ENCODE measurements at regions not wholly inside any gene's neighbourhood (a gene's known extent, or its start where the extent isn't known, plus 50 kb on each side); places are given as distances from the start of the nearest gene placed in this dataset.

DNA sequence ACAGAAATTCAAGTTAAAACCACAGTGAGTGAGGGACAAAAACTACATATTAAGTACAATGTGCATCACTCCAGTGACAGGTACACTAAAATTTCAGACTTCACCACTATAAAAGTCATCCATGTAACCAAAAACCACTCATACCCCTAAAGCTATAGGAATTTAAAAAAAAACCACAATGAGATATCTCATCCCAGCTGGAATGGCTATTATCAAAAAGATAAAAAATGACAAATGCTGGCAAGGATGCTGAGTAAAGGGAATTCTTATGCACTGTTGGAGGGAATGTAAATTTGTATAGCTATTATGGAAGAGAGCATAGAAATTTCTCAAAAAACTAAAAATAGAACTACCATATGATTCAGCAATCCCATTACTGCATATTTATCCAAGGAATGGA is 171.1 kb downstream of the HHIP start:
- Histone ChIP-seq H3K27ac (no peak overlapping the region), H3K27me3 (no peaks in the 10 kb centered on the region), H3K9me3 (no peaks in the 10 kb centered on the region), H3K36me3 (ENCODE audit: low read depth, missing control alignments) (no peaks in the 10 kb centered on the region), H3K4me1 (no peaks in the 10 kb centered on the region), H3K4me3 (no peak overlapping the region)
- TF ChIP-seq, protein P1, sequence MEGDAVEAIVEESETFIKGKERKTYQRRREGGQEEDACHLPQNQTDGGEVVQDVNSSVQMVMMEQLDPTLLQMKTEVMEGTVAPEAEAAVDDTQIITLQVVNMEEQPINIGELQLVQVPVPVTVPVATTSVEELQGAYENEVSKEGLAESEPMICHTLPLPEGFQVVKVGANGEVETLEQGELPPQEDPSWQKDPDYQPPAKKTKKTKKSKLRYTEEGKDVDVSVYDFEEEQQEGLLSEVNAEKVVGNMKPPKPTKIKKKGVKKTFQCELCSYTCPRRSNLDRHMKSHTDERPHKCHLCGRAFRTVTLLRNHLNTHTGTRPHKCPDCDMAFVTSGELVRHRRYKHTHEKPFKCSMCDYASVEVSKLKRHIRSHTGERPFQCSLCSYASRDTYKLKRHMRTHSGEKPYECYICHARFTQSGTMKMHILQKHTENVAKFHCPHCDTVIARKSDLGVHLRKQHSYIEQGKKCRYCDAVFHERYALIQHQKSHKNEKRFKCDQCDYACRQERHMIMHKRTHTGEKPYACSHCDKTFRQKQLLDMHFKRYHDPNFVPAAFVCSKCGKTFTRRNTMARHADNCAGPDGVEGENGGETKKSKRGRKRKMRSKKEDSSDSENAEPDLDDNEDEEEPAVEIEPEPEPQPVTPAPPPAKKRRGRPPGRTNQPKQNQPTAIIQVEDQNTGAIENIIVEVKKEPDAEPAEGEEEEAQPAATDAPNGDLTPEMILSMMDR (IDR thresholded peaks at IDR 0.05), result no peak
- TF ChIP-seq POLR2A (IDR thresholded peaks at IDR 0.05), result no peak
- DNase-seq, result no peak
- intact Hi-C loops (cut with DNase I; ENCODE audit: low total_unique reads), result no loop called here

DNA sequence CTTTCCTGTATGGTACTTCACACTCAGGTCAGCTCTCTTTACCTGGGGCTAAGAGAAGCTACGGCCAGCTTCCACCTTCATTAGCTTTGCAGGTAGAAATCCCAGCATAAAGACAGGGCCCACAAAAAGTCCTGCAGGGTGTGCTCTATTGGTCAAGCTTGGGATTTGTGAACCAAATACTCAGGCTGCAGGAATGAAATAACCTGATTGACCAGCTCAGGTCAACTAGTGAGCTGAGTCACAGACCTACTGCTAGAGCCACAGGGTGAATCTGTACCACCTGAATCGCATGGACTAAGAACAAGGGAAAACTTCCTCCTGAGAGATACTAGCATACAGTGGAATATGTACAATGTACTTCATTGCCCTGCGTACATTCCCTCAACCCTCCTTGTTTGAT is 172.2 kb downstream of the HHIP start:
- Histone ChIP-seq H3K9me3 (no peaks in the 10 kb centered on the region), H3K27ac (no peak overlapping the region), H3K27me3 (no peaks in the 10 kb centered on the region), H3K4me1 (no peaks in the 10 kb centered on the region), H3K36me3 (ENCODE audit: low read depth, missing control alignments) (no peaks in the 10 kb centered on the region), H3K4me3 (no peak overlapping the region)
- no peak for DNase-seq
- intact Hi-C loops (cut with DNase I; ENCODE audit: low total_unique reads), result no loop called here
- WGBS, 2 donors, result 93 to 96% methylated on average over 3 of the region's 3 CpGs
- TF ChIP-seq POLR2A (IDR thresholded peaks at IDR 0.05), result no peak
- TF ChIP-seq, protein P1 (IDR thresholded peaks at IDR 0.05), result no peak

DNA sequence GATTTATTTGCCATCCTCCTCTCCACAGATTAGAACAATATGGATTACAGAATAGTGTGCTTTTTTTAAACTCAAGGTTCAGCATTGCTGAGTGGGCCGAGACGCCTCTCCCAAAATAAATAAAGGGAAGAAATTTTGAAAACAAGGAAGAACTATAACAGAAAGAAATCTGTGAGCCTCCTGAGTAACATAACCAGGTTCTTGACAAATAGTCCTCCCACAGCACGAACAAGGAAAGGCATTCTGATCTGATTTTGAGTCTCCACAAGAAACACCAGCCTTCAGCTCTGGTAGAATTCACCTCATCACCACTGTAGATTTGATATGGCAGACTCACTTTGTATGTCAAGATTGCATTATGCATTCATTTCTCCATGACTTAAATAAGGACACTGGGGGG is 173.6 kb downstream of the HHIP start:
- intact Hi-C loops (cut with DNase I; ENCODE audit: low total_unique reads), result no loop called here
- no peak for DNase-seq
- H3K27me3 ChIP-seq, result no peaks in the 10 kb centered on the region
- no peaks in the 10 kb centered on the region for H3K36me3 ChIP-seq (ENCODE audit: low read depth, missing control alignments)
- WGBS, 2 donors, result 41 to 70% methylated on average over 3 of the region's 3 CpGs
- H3K27ac ChIP-seq, result no peak overlapping the region
- TF ChIP-seq, protein P1 (IDR thresholded peaks at IDR 0.05), result no peak
- TF ChIP-seq POLR2A (IDR thresholded peaks at IDR 0.05), result no peak
- no peak overlapping the region for H3K4me3 ChIP-seq
- no peaks in the 10 kb centered on the region for H3K9me3 ChIP-seq
- no peaks in the 10 kb centered on the region for H3K4me1 ChIP-seq

DNA sequence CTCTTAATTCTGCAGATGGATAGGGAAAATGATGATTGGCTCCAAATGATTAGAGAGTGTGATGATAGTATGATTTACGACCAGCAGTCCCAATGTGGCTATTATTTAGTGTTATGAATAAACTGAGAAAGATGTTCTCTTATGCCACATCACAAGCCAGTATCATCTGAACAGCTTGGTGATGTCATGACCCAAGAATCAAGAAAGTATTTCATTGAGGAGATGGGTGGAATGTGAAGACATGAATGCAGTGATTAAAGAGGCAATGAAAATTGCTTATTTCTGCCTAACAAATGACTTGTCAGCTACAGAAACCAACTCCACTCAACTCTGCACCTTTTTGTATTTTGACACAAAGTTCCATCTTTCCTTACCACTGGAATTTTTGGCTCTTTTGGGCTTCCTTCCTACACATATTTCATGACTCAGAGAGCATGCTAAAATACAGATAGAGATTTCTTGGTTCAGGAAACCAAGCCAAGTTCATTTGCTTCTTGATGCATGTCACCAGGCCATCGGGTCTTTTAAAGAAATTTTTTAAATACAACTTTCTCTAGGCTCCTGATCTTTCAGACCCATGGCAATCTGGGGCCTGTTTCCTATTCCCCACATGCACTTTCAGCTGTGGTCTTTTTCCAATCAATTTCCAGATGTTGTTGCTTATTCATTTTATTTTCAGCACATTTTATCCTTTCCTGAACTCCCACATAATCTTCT is 174.2 kb downstream of the HHIP start:
- Histone ChIP-seq H3K36me3 (ENCODE audit: low read depth, missing control alignments) (no peaks in the 10 kb centered on the region), H3K4me3 (no peak overlapping the region), H3K27me3 (no peaks in the 10 kb centered on the region), H3K27ac (no peak overlapping the region), H3K9me3 (no peaks in the 10 kb centered on the region), H3K4me1 (no peaks in the 10 kb centered on the region)
- intact Hi-C loops (cut with DNase I; ENCODE audit: low total_unique reads), result no loop called here
- TF ChIP-seq POLR2A (IDR thresholded peaks at IDR 0.05), result no peak
- TF ChIP-seq, protein P1 (IDR thresholded peaks at IDR 0.05), result no peak
- WGBS, 2 donors, result 68 to 71% methylated on average over 2 of the region's 2 CpGs
- no peak for DNase-seq

GRCh38 chr4:144820728-144821085 is 174.8 kb downstream of the HHIP start:
- H3K4me1 ChIP-seq, result no peaks in the 10 kb centered on the region
- H3K36me3 ChIP-seq (ENCODE audit: low read depth, missing control alignments), result no peaks in the 10 kb centered on the region
- WGBS, 2 donors, result 54 to 64% methylated on average over 2 of the region's 2 CpGs
- no peak overlapping the region for H3K27ac ChIP-seq
- intact Hi-C loops (cut with DNase I; ENCODE audit: low total_unique reads), result no loop called here
- H3K4me3 ChIP-seq, result no peak overlapping the region
- no peak for DNase-seq
- H3K27me3 ChIP-seq, result no peaks in the 10 kb centered on the region
- no peak for TF ChIP-seq POLR2A (IDR thresholded peaks at IDR 0.05)
- TF ChIP-seq, protein P1 (IDR thresholded peaks at IDR 0.05), result no peak
- H3K9me3 ChIP-seq, result no peaks in the 10 kb centered on the region
